ENCODE measurements at regions not wholly inside any gene's neighbourhood (a gene's known extent, or its start where the extent isn't known, plus 50 kb on each side); places are given as distances from the start of the nearest gene placed in this dataset.

DNA sequence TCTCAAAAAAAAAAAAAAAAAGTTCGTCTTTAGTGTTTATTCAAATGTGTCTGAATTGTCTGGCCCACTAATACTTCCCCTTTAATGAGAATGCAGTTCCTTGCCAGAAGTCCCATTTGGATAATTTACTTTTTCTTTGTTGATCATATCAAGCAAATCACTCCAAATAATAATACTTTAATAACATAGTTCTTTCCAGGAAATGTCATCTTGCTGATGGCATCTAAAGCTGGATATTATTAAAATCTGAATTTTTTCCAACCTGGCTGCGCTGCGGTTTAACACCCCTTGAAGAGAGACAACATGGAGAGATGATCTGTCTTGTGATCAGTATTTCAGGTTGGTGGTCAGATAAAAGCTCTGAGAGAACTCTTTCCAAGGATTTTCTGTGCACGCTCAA, 111.2 kb upstream of the CNKSR3 start:
- TF ChIP-seq, protein P1, sequence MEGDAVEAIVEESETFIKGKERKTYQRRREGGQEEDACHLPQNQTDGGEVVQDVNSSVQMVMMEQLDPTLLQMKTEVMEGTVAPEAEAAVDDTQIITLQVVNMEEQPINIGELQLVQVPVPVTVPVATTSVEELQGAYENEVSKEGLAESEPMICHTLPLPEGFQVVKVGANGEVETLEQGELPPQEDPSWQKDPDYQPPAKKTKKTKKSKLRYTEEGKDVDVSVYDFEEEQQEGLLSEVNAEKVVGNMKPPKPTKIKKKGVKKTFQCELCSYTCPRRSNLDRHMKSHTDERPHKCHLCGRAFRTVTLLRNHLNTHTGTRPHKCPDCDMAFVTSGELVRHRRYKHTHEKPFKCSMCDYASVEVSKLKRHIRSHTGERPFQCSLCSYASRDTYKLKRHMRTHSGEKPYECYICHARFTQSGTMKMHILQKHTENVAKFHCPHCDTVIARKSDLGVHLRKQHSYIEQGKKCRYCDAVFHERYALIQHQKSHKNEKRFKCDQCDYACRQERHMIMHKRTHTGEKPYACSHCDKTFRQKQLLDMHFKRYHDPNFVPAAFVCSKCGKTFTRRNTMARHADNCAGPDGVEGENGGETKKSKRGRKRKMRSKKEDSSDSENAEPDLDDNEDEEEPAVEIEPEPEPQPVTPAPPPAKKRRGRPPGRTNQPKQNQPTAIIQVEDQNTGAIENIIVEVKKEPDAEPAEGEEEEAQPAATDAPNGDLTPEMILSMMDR (conservative IDR thresholded peaks at IDR 0.05; ENCODE audit: low read length), result no peak
- no peak for TF ChIP-seq EZH2phosphoT487 (IDR thresholded peaks at IDR 0.05; ENCODE audit: borderline replicate concordance)
